AG08396 (cell line): ENCODE measurements at regions not wholly inside any gene's neighbourhood (a gene's known extent, or its start where the extent isn't known, plus 50 kb on each side); places are given as distances from the start of the nearest gene placed in this dataset.
"Not testable (repeated sequence)": the region's sequence is repeated elsewhere in the genome, so short reads cannot be mapped to it uniquely, and the experiment has no call there.

Experiments
- DNase-seq: peaks from one replicate; pipeline ENCODE4 v3.0.0; 2012; ENCODE audit warnings: low spot score, mixed read lengths

DNA sequence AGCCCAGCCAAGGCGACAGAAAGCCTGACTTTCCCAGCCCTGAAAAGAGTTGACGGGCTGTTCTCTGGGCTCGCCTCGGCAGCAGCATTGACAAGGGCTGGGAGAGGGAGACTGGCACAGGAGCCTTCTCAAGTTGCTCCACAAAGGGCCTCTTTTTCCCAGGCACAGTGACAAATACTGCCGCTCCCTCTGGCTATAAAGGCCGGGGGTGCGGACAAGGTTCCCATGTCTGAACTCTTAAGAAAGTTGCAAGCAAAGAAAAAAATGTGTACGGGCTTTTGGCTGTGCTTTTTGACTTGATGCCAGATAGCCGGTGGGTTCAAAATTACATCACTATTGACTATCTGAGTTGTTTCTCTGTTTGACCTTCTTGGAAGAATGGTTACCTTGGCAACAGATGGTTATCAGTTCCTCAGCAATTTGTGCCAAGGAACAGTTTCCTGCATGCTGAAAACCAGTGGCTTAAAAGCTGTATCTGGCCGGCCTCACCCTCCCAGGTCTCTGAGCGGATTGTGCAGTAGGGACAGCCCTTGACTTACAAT lies 115.9 kb upstream of the EEPD1 start:
- DNase-seq: peak; percentile 29

DNA sequence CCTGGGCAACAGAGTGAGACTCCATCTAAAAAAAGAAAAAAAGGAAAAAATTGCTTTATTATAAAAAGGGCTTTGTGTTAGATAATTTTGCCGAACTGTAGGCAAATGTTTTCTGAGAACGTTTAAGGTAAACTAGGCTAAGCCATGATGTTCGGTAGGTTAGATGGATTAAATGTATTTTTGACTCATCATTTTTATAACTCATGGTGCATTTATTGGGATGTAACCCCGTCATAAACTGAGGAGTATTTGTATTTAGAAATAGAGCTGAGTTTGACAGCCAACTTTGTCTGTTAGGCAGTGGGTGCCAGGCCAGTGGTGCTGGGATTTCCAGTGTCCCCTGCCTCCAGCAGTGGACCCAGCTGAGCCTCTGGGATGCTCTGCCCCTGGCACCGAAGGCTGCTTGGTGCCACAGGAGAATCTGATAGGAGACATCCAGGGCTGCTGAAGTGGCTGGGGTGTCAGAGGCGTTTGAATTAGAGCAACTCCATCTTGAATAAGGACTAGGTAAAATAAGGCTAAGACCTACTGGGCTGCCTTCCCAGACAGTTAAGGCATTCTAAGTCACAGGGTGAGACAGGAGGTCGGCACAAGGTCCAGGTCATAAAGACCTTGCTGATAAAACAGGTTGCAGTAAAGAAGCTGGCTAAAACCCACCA lies 114.9 kb upstream of the EEPD1 start:
- no peak for DNase-seq

DNA sequence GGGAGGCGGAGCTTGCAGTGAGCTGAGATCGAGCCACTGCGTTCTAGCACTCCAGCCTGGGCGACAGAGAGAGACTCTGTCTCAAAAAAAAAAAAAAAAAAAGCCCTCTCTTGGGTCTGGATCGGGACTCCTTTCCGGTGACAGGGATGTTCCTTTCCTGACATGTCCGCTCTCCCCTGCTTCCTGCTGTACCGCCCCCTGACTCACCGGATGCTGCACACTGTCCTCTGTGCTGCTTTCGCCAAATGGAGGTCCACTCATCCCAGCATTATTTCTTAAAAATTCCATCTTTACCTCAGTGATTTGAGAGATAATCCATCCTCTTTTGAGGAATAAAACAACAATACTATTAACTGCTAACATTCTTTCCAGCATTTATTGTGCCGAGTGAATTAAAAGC lies 113.8 kb upstream of the EEPD1 start:
- no peak for DNase-seq

DNA sequence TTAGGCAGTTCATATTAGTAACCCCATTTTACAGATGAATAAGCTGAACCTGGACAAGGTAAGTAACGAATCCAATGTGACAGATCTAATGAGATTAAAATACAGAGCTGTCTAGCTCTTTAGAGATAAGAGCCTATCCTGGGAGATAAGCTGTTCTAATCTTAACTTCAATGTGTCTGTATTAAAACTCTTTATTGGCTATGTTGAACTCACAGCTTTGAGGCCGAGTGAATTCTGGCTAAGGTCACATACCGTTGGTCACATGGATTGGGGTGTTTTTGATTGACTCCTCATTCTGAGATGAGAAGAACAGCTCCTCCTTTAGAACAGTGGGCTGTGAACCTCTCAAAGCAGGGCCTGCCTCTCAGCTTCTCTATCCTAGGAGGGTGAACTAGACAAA lies 113.4 kb upstream of the EEPD1 start:
- no peak for DNase-seq

DNA sequence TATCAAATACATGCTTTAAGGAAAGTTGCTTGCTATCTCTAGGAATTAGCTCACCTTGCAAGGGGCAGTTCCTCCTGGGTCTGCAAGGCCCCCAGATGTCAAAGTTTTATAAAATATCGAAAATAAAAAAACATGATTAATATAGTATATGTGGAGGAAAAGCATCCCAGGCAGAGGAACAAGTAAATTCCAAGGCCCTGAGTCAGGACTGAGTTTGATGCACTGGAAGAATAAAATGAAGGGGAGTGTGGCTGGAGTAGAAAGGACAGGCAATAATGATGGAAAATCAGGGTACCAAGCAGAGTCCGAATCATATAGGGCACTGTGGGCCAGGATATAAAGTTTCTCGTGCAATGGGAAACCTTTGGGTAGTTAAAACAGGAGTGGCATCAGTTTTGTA lies 112.4 kb upstream of the EEPD1 start:
- DNase-seq: no peak

DNA sequence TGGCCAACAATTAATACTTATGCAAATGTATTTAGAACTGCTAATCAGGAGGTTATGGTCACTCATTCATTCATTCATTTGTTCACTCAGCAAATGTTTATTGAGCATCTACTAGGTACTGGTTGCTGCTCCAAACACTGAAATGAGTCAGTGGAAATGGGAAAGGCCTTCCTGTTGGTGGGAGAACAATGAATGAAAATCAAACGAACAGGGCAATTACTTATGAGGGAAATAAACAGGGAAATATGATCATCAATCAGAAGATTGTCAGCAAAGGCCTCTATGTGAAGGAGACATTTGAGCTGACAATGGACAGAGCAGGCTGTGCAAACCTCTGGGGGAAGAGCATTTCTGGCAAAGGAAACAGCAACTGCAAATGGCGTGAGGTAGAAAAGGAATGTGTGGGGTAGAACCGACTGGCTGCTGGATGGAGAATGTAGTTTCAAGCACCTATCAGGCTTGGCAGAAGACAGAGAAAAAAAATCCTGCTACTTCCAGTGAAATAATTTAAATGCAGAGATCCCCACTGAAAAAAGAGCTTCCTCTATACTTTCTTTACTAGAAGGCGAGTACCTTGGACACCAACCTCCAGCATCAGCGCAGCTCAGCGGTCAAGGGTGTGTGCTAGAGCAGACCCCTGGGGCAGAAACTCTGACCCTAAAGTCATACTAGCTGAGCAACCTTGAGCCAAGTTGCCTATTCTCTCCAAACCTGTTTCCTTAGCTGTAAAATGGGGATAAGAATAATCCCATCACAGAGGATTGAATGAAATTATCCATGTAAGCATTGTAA lies 108.8 kb upstream of the EEPD1 start:
- no peak for DNase-seq

DNA sequence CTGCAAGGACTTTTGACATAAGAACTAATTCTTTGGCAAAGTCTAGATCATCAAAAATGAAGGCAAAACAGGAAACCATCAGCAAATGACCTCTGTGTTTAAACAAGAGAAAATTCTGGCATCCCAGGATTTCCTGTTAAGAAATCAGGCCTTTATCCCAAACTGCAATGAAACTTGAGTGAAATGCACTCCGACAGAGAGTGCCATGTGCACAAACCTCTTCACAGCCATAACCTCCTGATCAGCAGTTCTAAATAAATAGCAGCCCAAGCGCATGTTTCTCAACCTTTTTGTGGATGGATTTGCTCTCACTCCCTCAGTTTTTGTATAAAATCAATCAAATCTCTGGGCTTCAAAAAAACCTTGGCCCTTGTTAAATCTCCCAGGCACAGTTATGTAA lies 107.7 kb upstream of the EEPD1 start:
- DNase-seq: no peak

DNA sequence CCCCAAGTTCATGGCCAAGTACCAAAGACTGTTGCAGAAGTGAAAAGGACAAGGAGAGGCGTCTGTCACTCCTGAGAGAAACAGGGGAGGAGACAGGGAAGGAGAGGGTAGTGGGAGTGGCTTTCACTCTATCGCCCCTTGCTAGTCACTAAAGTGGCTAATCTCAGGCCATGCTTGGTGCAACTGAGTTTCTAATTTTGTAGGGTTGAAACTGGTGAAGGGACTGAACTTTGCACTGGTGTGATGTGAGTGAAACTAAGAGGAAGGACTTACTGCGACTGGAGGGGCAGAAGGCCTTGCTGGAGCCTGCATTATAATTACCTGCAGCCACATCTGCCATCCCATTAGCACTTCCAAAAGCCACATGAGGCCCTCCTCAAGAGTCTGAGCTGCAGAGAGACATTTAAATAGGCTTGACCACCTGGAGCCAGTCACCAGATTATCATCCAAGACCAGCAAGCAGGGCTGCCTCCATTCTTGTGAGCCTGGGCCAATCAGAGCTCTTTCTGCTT lies 107.2 kb upstream of the EEPD1 start:
- no peak for DNase-seq

DNA sequence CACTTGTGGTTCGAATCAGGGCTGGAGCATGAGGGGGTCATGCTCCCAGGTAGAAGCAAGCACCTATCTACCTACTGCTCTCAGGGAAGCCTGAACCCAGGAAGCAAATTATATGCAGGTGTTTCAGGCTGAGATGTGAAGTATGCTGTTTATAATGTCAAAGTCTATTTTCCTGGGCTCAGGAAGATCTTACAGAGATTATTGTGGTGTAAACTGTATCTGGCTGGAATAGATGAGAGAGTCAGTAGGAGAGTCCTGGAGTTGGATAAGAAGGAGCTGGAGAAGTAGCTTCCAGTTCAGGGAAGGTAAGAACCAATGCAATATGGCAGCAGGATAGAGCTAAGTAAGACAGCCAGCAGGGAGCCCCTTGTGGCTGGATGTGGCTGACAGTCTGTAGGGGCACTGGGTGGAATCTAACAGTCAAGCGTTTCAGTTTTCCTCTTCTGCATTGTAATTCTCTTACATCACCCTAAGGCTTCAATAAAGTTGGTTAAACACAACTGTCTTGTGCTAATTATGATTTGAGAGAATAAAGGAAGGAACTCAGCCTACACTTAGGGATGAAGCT lies 105.9 kb upstream of the EEPD1 start:
- no peak for DNase-seq

DNA sequence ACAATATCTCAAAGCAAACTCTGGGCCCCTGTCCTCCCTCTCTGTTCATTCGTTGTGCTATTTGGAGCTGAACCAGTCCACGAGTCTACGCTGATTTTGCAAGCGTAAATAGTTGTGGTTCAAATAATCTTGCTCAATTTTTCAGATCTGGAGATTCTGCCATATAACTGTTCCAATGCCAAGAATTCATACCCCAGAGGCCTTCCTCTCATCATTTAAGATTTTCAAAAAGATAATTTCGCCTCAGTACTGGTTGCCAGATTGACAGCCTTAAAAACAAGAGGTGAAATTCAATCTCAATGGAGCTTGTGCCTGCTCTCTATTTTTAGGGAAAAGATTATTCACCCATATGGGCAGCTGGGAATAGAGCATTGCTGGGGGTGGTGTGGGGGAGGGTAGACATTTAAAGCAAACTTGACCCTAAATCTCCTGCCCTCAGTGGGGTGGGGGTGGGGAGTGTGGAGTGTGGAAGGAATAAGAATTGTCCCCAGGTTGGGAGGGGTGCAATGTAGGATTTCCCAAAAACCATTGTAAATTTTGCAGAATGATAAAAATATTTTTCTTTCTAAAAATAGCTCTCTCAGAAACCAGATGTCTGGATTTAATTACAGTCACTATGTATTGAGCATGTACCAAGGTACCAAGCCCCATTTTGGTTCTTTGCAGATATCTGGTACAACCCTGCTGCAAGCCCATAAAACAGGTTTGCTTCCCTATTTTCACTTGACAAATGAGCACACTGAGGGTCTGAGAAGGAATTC lies 104.7 kb upstream of the EEPD1 start:
- peak; percentile 66 for DNase-seq

DNA sequence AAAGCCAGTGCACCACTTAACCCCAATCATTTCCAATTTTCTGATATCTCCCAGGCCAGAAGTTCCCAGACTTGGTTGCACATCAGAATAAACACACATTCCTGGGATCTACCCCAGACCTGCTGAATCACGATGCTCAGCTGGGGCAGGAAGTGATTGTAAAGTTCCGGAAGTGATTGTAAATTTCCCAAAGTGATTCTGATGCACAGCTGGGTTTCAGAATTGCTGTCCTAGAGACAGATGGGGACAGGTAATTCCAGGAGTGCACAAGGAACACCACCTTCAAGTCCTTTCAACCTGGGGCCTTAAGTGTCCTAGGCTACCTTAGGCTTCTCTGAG lies 104.2 kb upstream of the EEPD1 start:
- peak; percentile 22 for DNase-seq

DNA sequence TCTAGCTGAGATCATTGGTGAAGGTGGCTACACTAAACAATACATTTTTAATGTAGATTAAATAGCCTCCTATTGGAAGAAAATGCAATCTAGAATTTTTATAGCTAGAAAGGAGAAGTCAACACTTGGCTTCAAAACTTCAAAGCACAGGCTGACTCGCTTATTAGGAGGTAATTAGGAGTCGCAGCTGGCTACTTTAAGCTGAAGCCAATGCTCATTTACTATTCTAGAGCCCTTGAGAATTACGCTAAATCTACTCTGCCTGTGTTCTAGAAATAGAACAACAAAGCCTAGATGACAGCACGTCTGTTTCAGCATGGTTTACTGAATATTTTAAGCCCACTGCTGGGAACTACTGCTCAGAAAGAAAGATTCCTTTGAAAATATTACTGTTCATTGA lies 101.6 kb upstream of the EEPD1 start:
- DNase-seq: no peak

DNA sequence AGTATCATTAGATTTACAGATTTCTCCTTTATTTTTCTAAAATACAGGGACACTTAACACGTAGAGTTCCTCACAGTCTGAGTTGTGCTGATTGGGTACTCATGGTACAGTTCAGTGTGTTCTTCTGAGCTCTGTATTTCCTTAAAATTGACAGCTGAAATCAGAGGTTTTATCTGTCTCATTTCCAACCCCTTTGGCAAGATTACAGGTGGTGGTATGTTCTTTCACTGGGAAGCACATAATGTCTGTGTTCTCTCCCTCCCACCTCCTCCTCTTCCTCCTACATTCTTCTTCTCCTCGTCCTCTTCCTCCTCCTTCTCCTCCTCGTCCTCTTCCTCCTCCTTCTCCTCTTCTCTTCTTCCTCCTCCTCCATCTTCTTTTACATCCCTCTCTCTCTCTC lies 99.5 kb upstream of the EEPD1 start:
- DNase-seq: no peak

DNA sequence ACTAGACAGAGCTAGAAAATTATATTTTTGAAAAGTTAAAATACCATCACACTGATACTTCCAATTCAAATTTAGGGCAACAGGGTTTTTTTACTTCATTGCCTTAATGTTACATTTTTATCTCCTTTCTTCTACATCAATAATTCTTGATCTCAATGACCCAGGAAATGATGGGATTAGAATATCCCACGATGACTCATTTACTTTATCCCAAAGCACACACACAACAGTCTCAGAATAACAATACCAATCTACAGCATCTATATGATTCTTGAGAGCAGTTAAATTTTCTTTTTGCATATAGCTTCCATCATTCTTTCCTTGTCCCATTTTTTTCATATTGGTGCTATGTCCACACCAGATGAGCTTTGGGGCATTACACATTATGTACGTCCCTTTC lies 98.4 kb upstream of the EEPD1 start:
- no peak for DNase-seq

DNA sequence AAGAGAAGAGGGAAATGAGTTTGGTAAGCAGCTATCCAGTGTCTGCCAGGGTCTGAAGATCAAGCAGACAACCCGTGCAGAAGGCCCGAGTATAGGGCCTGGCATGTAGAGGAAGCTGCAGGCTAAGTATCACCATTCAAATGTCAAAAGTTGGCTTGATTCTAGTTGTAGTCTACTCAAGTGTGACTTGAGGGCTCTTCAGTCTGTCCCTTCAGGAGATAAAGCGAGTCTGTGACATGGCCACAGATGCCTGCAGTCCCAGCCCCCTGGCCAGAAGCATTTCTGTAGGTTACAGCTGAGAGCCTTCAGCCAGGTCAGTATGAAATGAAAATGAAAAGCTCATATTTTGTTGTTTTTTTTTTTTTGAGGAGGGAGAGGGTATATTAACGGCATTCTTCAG lies 97.8 kb upstream of the EEPD1 start:
- no peak for DNase-seq

DNA sequence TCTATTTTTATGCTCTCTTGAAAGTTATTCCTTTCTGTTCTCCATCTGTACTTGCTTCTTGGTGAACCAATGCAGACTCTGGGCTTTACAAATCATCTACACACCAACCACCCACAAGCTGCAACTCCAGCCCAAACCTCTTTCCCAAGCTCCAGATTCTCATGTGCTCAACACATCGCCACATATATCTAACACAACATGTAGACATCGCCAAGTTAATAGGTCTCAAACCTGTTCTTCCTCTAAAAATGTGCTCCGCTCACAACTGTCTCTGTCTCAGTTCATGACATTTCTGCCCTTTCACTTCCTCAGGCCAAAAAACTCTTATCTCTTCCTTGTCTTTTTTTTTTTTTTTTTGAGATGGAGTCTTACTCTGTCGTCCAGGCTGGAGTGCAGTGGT lies 95.7 kb upstream of the EEPD1 start:
- no peak for DNase-seq

DNA sequence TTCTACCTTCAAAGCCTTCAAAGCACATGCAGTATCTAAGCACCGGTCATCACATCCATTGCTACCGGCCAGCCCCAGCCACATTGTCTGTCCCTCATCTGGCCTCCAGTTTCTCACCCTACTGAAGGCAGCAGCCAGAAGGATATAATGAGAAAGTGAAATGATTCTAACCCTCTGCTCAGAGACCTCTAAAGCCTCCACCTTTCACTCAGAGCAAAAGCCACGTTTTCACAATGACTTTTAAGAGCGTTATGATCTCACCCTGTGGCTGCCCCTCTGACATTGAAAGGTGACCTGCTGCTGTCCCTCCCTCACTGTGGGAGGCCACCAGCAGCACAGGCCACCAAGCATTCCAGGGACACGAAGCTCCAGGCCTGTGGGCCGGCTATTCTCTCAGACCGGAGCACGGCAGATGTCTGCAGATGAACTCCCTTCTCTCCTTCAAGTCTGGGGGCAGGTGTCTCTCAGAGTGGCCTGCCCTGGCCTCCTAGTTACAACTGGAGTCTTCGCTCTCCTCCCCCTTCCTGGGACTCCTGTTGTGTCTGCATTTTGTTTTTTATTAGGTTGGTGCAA lies 94.9 kb upstream of the EEPD1 start:
- no peak for DNase-seq

DNA sequence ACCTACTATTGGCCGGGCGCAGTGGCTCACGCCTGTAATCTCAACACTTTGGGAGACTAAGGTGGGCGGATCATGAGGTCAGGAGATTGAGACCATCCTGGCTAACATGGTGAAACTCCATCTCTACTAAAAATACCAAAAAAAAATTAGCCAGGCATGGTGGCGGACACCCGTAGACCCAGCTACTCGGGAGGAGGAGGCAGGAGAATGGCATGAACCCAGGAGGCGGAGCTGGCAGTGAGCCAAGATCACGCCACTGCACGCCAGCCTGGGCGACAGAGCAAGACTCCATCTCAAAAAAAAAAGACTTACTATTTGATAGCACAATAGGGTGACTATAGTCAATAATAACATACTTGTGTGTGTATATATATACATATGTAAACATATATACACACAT lies 92.7 kb upstream of the EEPD1 start:
- not testable (repeated sequence) for DNase-seq

DNA sequence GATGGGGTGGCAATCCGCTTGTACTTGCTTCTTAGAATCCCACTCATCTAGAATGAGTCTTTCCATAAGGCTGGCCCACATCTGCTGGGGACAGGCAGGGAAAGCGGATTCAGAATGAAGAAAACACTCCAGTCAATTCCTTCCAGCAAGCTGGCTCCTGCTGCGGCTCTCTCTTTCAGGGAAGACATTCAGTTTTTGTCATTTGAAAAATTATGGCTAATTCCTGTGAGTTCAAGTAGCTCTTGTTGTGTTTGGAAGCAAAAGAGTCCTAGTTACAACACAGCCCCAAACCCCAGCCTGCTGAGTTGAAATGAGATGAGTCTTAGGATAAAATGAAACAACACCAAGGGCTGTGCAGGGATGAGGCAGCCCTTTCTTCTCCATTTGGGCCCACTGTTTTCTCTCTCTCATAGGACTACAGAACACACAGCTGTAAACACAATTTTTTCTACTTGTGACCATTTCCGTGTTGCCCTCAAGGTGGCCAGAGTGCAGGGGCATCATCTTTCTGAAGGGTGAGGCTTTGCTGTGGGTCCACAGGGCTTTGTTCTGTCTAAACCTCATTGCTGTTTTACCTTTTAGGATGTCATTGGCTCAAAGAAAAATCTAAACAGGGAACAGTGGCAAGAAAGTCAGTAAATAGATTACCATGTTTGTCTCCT lies 90.8 kb upstream of the EEPD1 start:
- DNase-seq: no peak

DNA sequence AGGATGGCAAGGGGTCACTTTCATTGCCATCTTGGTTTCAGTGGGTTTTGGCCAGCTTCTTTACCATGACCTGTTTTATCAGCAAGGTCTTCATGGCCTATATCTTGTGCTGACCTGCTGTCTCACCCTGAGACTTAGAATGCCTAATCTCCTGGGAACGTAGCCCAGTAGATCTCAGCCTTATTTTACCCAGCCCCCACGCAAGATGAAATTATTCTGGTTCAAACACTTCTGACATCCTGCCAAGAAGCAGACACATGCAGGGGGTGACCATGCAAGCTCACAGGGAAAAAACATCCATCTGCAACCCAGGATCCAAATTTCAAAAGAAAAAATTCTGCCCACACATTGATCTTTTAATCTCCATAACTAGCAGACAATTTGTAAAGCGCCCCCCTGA lies 88.4 kb upstream of the EEPD1 start:
- no peak for DNase-seq

DNA sequence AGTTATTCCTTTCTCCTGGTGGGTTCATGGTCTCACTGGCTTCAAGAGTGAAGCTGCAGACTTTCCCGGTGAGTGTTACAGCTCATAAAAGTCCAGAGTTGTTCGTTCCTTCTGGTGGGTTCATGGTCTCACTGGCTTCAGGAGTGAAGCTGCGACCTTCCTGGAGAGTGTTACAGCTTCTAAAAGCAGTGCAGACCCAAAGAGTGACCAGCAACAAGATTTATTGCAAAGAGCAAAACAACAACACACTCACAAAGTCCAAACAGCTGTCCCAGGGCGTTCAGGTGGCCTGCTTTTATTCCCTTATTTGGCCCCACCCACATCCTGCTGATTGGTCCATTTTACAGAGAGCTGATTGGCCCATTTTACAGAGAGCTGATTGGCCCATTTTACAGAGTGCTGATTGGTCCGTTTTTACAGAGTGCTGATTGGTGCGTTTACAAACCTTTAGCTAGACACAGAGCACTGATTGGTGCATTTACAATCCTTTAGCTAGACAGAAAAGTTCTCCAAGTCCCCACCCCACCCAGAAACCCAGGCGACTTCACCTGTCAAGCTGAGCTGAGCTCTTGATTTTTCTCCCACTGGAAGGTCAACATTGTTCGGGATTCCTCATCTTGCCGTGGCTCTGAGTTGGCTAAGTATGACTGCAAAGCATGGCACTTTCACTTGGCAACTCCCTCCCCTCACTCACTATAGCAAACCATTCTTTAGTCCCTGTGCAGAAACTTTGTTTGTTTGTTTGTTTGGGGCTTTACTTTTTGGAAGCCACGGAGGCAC lies 87.3 kb upstream of the EEPD1 start:
- not testable (repeated sequence) for DNase-seq
